ENCODE measurements at regions not wholly inside any gene's neighbourhood (a gene's known extent, or its start where the extent isn't known, plus 50 kb on each side); places are given as distances from the start of the nearest gene placed in this dataset.

DNA sequence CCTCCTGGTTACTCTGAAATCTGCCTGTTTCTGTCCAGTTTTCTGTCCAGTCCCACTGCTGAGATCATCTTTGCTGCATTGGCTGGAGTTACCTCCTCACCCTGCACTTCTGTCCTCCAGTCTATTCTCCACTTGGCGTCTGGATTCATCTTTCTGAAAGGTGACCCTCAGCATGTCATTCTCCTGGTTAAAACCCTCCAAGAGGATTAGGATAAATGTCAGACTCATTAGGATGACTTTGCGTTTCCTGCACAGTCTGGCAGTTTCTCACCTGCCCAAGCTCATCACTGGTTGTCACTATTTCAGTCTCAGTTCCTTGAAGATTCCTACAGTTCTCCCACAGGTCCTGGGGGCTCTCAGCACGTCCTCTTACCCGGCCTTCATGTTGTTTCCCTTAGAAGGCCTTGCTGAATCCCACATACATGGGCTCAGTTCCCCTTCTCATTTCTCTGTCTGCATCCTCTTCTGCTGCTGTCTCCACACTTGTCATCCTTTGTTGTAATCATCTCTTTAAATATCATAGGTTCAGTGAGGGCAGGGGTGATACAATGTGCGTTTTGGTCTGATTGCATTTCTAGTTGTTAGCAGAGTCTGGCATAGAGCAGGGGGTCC lies 374.8 kb downstream of the QKI start:
- no peak overlapping the region for H3K4me3 ChIP-seq (ENCODE audit: low read depth, low read length)
- no peak for TF ChIP-seq CTCF (IDR thresholded peaks at IDR 0.05; ENCODE audit: insufficient read depth, low read depth, low read length, missing control alignments)
- no peak for DNase-seq (ENCODE audit: low read depth)

GRCh38 chr6:163786995-163787671 lies 372.6 kb downstream of the QKI start:
- TF ChIP-seq CTCF (IDR thresholded peaks at IDR 0.05; ENCODE audit: insufficient read depth, low read depth, low read length, missing control alignments): no peak
- DNase-seq (ENCODE audit: low read depth): no peak
- H3K4me3 ChIP-seq (ENCODE audit: low read depth, low read length): no peak overlapping the region

DNA sequence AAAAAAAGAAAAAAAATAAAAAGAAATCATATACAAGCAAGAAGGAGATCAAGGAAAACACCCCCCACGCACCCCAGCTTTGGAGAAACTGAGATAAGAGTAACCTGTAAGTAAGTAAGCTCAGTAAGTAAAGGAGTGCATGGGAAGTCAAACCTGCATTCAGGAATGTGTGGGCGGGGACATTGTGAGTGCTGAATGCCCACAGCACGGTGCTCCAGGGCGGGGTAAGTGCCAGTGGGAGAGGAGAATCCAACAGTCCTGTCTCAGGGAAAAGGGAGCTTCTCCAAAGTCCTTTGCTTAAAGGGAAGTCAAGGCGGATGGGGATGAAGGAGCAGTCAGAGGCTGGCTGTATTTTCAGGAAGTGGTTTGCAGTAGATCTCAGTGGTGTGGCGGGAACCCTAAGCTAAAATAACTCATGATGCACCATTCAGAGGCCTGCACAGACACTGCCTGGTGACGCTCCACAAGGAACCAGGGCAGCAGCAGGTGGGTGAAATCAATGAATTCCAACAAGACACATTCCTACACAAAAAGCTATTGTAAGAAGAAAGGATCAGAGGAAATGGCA lies 368.0 kb downstream of the QKI start:
- DNase-seq (ENCODE audit: low read depth): peak; percentile 63
- no peak for TF ChIP-seq CTCF (IDR thresholded peaks at IDR 0.05; ENCODE audit: insufficient read depth, low read depth, low read length, missing control alignments)
- no peak overlapping the region for H3K4me3 ChIP-seq (ENCODE audit: low read depth, low read length)

GRCh38 chr6:163780994-163781393 lies 366.5 kb downstream of the QKI start:
- no peak for DNase-seq (ENCODE audit: low read depth)
- no peak for TF ChIP-seq CTCF (IDR thresholded peaks at IDR 0.05; ENCODE audit: insufficient read depth, low read depth, low read length, missing control alignments)
- H3K4me3 ChIP-seq (ENCODE audit: low read depth, low read length): no peak overlapping the region

DNA sequence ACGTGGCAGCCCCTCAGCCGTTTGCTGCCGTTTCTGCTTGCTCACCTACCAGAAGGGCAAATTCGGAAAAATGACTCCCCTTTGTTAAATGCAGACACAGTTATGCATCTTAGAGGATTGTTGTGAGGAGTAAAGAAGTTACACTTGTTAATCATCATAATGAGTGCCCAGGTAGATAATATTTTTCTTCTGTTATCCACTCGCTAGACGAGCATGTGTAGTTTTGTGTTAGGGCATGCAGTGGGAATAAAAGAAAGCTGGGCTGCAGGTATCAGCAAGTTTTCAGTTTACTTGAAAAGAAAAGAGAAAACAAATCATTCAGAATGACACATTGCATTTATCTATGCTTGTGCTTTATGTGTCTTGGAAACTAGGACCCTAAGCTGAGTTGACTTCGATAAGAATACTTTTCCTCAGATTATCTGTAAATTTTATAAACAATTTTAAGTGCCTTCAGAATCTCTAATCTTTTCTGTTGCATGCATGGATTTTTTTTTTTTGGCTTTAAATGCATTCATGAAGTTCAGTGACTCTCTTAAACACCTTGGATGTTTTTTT lies 365.3 kb downstream of the QKI start:
- no peak overlapping the region for H3K4me3 ChIP-seq (ENCODE audit: low read depth, low read length)
- no peak for TF ChIP-seq CTCF (IDR thresholded peaks at IDR 0.05; ENCODE audit: insufficient read depth, low read depth, low read length, missing control alignments)
- no peak for DNase-seq (ENCODE audit: low read depth)

GRCh38 chr6:163777716-163778115 lies 363.2 kb downstream of the QKI start:
- H3K4me3 ChIP-seq (ENCODE audit: low read depth, low read length): no peak overlapping the region
- DNase-seq (ENCODE audit: low read depth): no peak
- TF ChIP-seq CTCF (IDR thresholded peaks at IDR 0.05; ENCODE audit: insufficient read depth, low read depth, low read length, missing control alignments): no peak
